GM12878 (cell line): ENCODE measurements at regions not wholly inside any gene's neighbourhood (a gene's known extent, or its start where the extent isn't known, plus 50 kb on each side); places are given as distances from the start of the nearest gene placed in this dataset.

Experiments used
- CTCF ChIP-seq, 3 experiments: IDR thresholded peaks in 2 of 3; conservative IDR thresholded peaks in 1 of 3; 2 replicates each; pipeline ENCODE4 v1.5.1; 2011; ENCODE audit warnings: low read depth in 3 of 3, low read length in 3 of 3, mild to moderate bottlenecking in 3 of 3, control low read depth in 2 of 3, moderate library complexity in 2 of 3, inconsistent platforms in 1 of 3, mixed read lengths in 1 of 3; ENCODE audit not compliant: control insufficient read depth in 2 of 3, insufficient read depth in 1 of 3; ENCODE audit errors: extremely low read depth in 1 of 3
- DPF2 ChIP-seq: fragments of 450-650 bp; IDR thresholded peaks from 2 replicates; pipeline ENCODE4 v1.6.1; 2017; ENCODE audit warnings: mild to moderate bottlenecking
- EP300 ChIP-seq, 2 experiments: fragments of 150-350 bp in 1 of 2; IDR thresholded peaks; 2 replicates each; pipeline ENCODE4 v1.6.1; 2011 to 2012; ENCODE audit warnings: low read depth in 2 of 2, low read length in 2 of 2, borderline replicate concordance in 1 of 2, improper control_type of control experiment in 1 of 2, inconsistent platforms in 1 of 2; ENCODE audit not compliant: control insufficient read depth in 1 of 2
- GABPA ChIP-seq: IDR thresholded peaks from 2 replicates; pipeline ENCODE4 v1.6.1; 2014; ENCODE audit warnings: antibody characterized with exemption, low read depth, mild to moderate bottlenecking, inconsistent platforms
- KLF5 ChIP-seq: fragments of 450-650 bp; IDR thresholded peaks from 2 replicates; pipeline ENCODE4 v1.6.1; 2014; ENCODE audit warnings: mild to moderate bottlenecking; ENCODE audit not compliant: partially characterized antibody
- NFIC ChIP-seq: IDR thresholded peaks from 2 replicates; pipeline ENCODE4 v1.6.1; 2012; ENCODE audit warnings: low read depth, mild to moderate bottlenecking, inconsistent platforms, low read length, moderate library complexity
- NFYB ChIP-seq: IDR thresholded peaks from 2 replicates; pipeline ENCODE4 v1.6.1; 2011; ENCODE audit warnings: low read depth, mild to moderate bottlenecking, low read length, improper control_type of control experiment, moderate library complexity; ENCODE audit not compliant: insufficient read depth
- SIN3A ChIP-seq: IDR thresholded peaks from 2 replicates; pipeline ENCODE4 v1.6.1; 2012; ENCODE audit warnings: low read depth, low read length, improper control_type of control experiment
- TAF1 ChIP-seq: IDR thresholded peaks from 2 replicates; pipeline ENCODE4 v1.6.1; 2011; ENCODE audit warnings: mild to moderate bottlenecking, low read depth, low read length, borderline replicate concordance
- YY1 ChIP-seq: IDR thresholded peaks from 2 replicates; pipeline ENCODE4 v1.6.1; 2011; ENCODE audit warnings: low read depth, mild to moderate bottlenecking, low read length

- no peak for TF ChIP-seq CTCF (IDR thresholded peaks at IDR 0.05 in 2 of 3, conservative IDR thresholded peaks at IDR 0.05 in 1 of 3; ENCODE audit: control insufficient read depth in 2 of 3, extremely low read depth in 1 of 3, insufficient read depth in 1 of 3, low read depth in 3 of 3, low read length in 3 of 3)
- no peak for TF ChIP-seq EP300 (IDR thresholded peaks at IDR 0.05; ENCODE audit: borderline replicate concordance in 1 of 2, control insufficient read depth in 1 of 2, low read depth in 2 of 2, low read length in 2 of 2)
- no peak for TF ChIP-seq DPF2
- no peak for TF ChIP-seq TAF1
- no peak for TF ChIP-seq SIN3A
- TF ChIP-seq YY1 = no peak
- TF ChIP-seq KLF5 = no peak
- no peak for TF ChIP-seq NFYB
- no peak for TF ChIP-seq GABPA
- TF ChIP-seq NFIC = no peak
Observed at GRCh38 chr2:21453723-21454450, 330.1 kb downstream of the TDRD15 start.
